GM18868 (cell line): ENCODE measurements at regions not wholly inside any gene's neighbourhood (a gene's known extent, or its start where the extent isn't known, plus 50 kb on each side); places are given as distances from the start of the nearest gene placed in this dataset.

Experiments
- ATAC-seq: cut with Tn5 transposase; IDR thresholded peaks from one replicate; pipeline ENCODE4 v1.9.1; 2021; ENCODE audit warnings: mild to moderate bottlenecking, moderate library complexity; ENCODE audit not compliant: unreplicated experiment

- ATAC-seq, result no peak
Measured at GRCh38 chr2:236793023-236794011, 223.7 kb downstream of the ACKR3 start.

GRCh38 chr2:236794176-236794957 is 224.7 kb downstream of the ACKR3 start:
- no peak for ATAC-seq

DNA sequence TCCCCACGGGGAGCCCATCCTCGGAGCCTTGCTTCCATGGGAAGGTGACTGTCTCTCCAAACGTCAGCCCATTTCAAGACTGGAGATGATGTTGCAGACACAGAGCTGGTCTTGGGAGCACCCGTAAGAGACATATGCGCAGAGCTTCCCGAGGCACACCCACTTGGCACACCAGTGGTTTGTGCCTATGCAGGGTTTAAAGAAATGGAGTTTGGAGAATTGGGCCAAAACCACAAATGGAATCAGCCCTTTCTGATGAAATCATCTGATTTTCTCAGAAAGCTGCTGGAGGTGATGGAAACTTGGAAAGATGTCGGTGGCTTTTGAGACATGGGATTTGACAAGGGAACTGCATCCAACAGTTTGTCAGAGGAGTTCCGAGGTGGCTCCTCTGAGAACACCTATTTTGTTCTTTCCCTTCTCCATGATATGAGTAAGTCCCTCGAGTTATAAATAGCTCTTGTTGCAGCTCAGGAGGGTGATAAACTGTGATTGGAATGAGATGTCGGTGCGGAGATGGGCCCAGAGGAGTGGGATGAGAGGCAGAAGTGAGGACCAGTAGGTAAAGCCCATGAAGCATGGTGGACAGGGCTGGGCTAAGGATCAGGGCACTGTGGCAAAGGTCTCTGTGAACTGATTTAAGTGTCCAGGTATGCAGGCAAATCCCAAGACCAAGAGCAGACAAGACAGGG is 225.7 kb downstream of the ACKR3 start:
- no peak for ATAC-seq

DNA sequence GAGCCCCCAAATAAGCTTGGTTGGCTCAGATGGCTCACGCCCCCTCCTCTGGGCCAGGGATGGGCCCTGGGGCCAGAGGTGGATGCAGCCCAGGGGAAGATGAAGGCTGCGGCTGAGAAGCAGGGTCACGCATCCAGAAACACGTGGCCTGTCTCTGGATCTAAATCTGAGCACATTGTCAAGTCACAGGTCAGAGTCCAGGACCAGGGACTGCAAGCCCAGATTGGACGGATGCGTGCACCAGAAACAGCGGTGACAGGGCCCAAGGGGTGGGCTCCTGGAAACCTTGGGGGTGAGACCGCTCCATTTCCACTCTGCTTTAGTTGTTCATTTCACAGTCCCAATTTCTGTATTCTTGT is 226.2 kb downstream of the ACKR3 start:
- no peak for ATAC-seq

GRCh38 chr2:236796236-236796635 is 226.6 kb downstream of the ACKR3 start:
- ATAC-seq, result no peak

DNA sequence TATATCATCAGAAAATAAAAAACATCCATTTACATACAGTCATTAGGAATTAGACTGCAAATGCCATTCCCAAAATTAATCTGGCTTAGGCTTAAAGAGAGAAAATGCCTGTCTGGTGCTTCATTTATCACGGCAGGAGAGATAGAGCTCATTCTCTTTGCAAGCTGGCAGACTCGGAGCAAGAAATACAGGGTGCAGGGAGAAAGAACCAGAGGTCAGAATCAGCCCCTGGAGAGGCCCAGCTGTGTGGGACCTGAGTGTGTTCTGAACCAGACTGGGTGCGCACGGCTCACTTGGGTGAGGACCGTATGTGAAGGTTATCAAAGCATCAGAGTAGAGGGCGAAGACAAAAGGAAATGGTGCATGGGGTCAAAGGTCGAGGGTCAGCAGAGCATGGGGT is 227.8 kb downstream of the ACKR3 start:
- no peak for ATAC-seq

- ATAC-seq, result no peak
Measured at GRCh38 chr2:236798491-236798890, 228.9 kb downstream of the ACKR3 start.

DNA sequence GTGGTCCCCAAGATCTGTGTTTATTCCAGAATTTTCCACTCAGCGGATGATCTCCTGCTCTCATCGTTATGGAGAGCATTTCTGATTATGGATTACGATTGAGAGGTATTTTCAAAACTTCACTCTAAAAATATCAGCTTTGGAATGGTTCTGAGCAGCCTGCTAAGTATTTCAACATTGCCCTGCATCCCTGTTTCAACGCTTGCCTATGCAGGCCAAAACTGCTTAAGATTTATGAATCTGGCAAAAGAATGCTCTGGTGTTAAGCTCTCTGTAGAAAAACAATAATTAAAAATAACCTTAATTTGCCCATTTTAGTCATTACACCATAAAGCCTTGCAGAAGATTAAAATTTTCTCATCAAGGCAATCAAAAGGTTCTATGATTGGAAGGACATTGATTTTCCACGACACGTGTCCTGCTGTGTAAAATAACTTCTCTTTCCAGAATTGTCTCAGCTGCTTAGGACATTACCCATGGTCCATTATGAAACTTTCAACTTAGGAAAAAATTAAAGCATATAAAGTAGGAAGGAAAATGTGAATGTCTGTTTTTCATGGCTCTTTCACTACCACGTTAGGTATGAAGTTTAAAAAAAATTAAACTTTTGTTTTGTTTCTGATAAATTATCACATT is 229.9 kb downstream of the ACKR3 start:
- ATAC-seq, result no peak

- ATAC-seq, result no peak
Measured at GRCh38 chr2:236802862-236803261, 233.2 kb downstream of the ACKR3 start.

DNA sequence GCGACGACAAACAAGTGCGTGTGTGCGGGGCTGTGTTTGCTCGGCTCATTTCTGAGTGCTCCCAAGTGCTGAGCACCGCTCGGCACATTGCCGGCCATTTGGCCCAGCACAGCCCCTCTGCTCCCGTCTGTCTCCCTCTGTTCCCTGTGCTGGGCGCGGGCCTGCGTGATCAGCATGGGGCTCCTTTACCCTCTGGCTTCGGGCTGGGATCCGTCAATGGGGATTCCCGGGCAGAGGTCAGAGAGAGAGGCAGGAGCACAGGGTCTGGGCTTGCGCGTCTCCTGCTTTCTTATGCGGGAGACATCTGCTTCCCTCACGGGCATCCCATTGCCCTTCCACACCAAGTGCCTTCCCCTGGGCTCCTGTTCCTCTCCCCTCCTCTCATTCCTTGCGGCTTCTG is 234.0 kb downstream of the ACKR3 start:
- ATAC-seq, result no peak

GRCh38 chr2:236805800-236806531 is 236.3 kb downstream of the ACKR3 start:
- ATAC-seq, result no peak

DNA sequence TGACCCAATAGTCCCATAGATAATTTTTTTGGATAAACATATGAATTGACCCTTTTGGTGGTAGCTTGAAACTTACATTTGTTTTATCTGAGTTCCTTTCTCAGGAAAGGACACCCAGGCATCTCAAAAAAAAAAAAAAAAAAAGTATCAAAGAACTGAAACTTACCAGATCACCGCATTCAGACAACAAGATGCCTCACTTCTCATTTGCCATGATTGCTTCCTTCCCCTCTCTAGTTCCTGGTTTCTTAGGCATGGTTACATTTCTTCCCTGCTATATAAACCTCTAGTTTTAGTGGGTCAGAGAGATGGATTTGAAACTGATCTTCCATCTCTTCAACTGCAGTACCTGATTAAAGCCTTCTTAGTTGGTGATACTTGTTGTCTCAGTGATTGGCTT is 240.1 kb downstream of the ACKR3 start:
- no peak for ATAC-seq

DNA sequence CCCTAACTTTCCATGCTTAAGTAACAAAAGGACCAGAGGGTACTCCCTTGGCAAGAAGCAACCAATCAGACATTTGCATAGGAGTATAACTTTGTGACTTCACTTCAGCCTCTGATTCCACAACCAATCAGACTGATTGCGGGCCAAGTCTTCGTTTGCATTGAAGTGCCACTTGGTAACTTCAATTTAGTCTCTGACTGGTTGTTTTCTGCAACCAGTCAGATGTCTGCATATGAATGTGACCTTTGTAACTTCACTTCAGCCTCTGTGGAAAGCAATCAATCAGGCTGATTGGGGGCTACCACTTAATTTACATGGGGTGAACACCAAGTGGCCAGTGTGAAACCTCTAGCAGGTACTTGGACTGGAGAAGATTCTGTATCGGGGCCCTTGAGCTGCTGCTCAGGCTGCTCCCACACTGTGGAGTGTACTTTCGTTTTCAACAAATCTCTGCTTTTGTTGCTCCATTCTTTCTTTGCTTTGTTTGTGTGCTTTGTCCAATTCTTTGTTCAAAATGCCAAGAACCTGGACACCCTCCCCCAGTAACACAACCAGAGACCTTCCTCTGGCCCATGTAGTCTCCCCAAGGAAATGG is 241.5 kb downstream of the ACKR3 start:
- no peak for ATAC-seq

- no peak for ATAC-seq
Measured at GRCh38 chr2:236813766-236814165, 244.1 kb downstream of the ACKR3 start.

DNA sequence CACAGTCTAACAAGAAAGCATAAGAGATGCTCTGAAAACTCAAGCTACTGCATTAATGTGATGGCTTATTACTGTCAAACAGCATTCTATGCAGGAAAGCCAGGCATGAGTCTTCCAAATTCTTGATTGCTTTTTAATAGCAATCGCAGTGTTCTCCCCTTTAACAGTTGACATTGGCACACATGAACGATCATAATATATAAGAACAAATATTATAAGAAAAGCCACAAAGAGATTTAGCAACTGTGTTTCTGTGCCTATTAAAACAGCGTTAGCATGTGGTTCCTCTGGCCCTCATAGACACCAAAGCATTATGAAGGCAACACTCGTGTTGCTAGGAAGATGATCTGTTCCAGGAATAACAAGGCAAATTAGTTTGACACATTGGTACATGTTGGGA is 245.0 kb downstream of the ACKR3 start:
- ATAC-seq, result no peak

DNA sequence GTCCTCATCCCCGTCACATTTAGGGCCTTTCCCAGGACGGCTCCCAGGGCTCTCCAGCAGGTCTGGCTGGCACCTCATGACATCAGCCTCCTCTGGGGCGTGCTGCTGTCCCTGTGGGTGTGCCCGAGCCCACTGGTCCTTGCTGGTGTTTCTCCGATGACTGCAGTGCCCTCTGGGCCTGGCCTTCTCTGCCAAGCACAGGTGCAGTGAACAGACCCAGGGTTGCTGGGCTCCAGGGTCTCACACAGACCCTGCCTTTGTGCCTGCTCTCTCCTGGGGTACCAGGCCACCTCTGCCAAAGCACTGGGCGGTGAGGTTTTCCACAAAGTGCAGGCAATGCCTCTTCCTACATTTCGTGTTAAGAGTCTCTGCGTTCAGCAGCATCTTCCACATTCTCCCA is 246.1 kb downstream of the ACKR3 start:
- no peak for ATAC-seq

DNA sequence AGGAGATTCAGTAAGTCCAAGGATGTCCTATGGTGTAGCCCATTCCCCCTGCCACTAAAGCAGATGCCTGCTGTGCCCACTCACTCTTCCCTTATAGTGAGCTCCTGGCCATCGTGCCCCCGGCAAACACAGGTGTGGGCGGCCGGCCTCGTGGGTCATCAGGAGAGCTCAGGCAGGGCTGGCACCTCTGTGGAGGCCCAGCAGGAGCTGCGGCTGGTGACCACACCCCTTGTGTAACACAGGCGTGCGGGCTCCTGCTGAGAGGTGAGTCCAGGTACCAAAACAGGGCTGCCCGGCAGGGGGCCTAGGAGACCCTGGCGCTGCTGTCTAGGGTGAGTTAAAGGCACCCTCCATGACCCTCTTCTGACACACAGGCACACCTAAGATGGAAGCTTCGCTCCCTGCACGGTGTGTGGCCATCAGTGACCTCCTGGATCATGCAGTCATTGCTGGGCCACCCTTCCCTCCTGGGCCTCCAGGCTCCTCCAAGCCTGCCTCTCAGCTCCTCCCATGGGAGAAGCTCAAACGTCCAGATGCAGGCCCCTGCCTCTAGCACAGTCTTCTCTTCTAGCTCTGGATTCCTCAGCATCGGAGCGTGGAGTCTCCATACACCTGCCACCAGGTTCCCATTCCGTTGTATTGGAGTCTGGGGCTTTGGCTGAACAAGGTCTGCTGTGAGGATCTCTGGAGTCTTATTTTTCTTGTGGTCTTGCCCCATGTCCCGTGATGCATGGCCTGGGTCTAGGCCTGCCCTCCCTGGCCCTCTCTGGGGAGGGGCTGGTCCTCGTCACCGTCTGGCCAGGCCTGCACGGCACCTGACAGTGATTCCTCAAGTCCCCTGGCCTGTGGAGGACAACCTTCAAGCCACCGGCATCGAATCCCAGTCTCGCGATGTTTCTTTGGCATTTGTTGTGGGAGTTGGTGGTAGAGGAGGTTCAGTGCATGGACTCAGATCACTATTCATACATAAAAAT is 246.9 kb downstream of the ACKR3 start:
- ATAC-seq, result no peak

- no peak for ATAC-seq
Measured at GRCh38 chr2:236818281-236819045, 248.8 kb downstream of the ACKR3 start.
